Kidney epithelial cell (primary cell): ENCODE measurements at regions not wholly inside any gene's neighbourhood (a gene's known extent, or its start where the extent isn't known, plus 50 kb on each side); places are given as distances from the start of the nearest gene placed in this dataset.

Experiments used
- DNase-seq: peaks from one replicate; pipeline ENCODE4 v3.0.0-alpha.2; 2010; ENCODE audit warnings: low read depth
- H3K27me3 ChIP-seq: 2 replicates; pipeline ENCODE4 v1.6.0; 2011; ENCODE audit warnings: low read length; ENCODE audit not compliant: control insufficient read depth, insufficient read depth
- H3K36me3 ChIP-seq: 2 replicates; pipeline ENCODE4 v1.5.1; 2011; ENCODE audit warnings: low read length; ENCODE audit not compliant: control insufficient read depth, insufficient read depth
- H3K4me3 ChIP-seq: 2 replicates; pipeline ENCODE4 v1.5.1; 2011; ENCODE audit warnings: low read depth, mild to moderate bottlenecking, control low read depth, low read length
- CTCF ChIP-seq: IDR thresholded peaks from 2 replicates; pipeline ENCODE4 v1.5.1; 2011; ENCODE audit warnings: mild to moderate bottlenecking, moderate library complexity, low read length, control low read depth, inconsistent platforms; ENCODE audit not compliant: insufficient read depth, poor library complexity, severe bottlenecking

GRCh38 chr11:37747121-37747520, 1149.1 kb upstream of the RAG2 start:
- TF ChIP-seq CTCF, result no peak
- H3K4me3 ChIP-seq, result no peak overlapping the region
- H3K36me3 ChIP-seq, result no peaks in the 10 kb centered on the region
- no peaks in the 10 kb centered on the region for H3K27me3 ChIP-seq
- DNase-seq, result no peak

GRCh38 chr11:37727371-37727770, 1129.3 kb upstream of the RAG2 start:
- Histone ChIP-seq H3K36me3 (no peaks in the 10 kb centered on the region), H3K4me3 (no peak overlapping the region), H3K27me3 (no peaks in the 10 kb centered on the region)
- no peak for DNase-seq
- TF ChIP-seq CTCF, result no peak

GRCh38 chr11:37724315-37724714, 1126.3 kb upstream of the RAG2 start:
- TF ChIP-seq CTCF, result no peak
- Histone ChIP-seq H3K27me3 (no peaks in the 10 kb centered on the region), H3K4me3 (no peak overlapping the region), H3K36me3 (no peaks in the 10 kb centered on the region)
- no peak for DNase-seq

GRCh38 chr11:37721485-37721884, 1123.4 kb upstream of the RAG2 start:
- no peak for TF ChIP-seq CTCF
- Histone ChIP-seq H3K4me3 (no peak overlapping the region), H3K27me3 (no peaks in the 10 kb centered on the region), H3K36me3 (no peaks in the 10 kb centered on the region)
- DNase-seq, result no peak

GRCh38 chr11:37718431-37718999, 1120.5 kb upstream of the RAG2 start:
- no peaks in the 10 kb centered on the region for H3K27me3 ChIP-seq
- no peak for TF ChIP-seq CTCF
- H3K36me3 ChIP-seq, result no peaks in the 10 kb centered on the region
- DNase-seq, result no peak
- H3K4me3 ChIP-seq, result no peak overlapping the region

- DNase-seq, result no peak
- peak; percentile 18 for TF ChIP-seq CTCF
- no peaks in the 10 kb centered on the region for H3K36me3 ChIP-seq
- no peak overlapping the region for H3K4me3 ChIP-seq
- no peaks in the 10 kb centered on the region for H3K27me3 ChIP-seq
Observed at GRCh38 chr11:37712251-37712650, 1114.2 kb upstream of the RAG2 start.
